Coronary artery (tissue), 2 donors: ENCODE measurements at regions not wholly inside any gene's neighbourhood (a gene's known extent, or its start where the extent isn't known, plus 50 kb on each side); places are given as distances from the start of the nearest gene placed in this dataset.
"Not testable (repeated sequence)": the region's sequence is repeated elsewhere in the genome, so short reads cannot be mapped to it uniquely, and the experiment has no call there.

Experiments used
- DNase-seq: peaks from one replicate; pipeline ENCODE4 v3.0.0-alpha.2; 2017; ENCODE audit warnings: low spot score
- H3K27ac ChIP-seq, 2 donors: fragments of 200-600 bp; sonication (generic); one replicate each; pipeline ENCODE4 v1.5.1; 2016 to 2019
- H3K4me3 ChIP-seq: fragments of 200-600 bp; sonication (generic); 2 replicates; pipeline ENCODE4 v1.5.1; 2016; ENCODE audit warnings: mild to moderate bottlenecking, moderate library complexity
- TF ChIP-seq, protein P1 (sequence below): fragments of 200-600 bp; sonication (generic); IDR thresholded peaks from one replicate; pipeline ENCODE4 v1.5.1; 2019; ENCODE audit warnings: antibody characterized with exemption

DNA sequence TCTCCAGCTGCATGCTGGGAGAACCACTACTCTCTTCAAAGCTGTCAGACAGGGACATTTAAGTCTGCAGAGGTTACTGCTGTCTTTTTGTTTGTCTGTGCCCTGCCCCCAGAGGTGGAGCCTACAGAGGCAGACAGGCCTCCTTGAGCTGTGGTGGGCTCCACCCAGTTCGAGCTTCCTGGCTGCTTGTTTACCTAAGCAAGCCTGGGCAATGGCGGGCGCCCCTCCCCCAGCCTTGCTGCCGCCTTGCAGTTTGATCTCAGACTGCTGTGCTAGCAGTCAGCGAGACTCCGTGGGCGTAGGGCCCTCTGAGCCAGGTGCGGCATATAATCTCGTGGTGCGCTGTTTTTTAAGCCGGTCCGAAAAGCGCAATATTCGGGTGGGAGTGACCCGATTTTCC is 215.0 kb downstream of the STIM2 start:
- not testable (repeated sequence) for H3K4me3 ChIP-seq

DNA sequence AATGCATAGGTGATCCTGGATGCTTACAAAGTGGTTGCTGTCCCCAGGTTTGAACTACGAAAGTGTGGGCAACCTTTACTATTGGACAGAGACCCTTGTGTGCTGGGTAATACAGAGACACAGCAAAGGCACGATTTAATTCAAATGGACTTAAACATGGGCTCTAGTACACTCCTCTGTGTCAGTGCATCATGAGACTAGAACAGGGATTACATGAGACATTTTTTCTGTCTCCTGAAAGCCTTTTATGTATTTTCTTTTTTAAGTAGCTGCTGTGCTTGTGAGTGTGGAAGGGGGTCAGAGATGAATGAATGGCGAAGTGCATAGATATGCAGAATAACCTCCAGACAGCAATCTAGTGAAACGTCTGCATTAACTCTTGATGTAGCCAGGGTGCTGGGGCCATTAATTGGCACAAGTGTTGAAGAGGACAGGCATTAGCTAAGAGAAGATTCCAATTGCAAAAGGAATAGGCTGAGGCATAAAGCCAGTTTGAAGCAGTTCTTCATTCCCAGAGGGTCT is 218.4 kb downstream of the STIM2 start:
- DNase-seq, result no peak
- TF ChIP-seq, protein P1, sequence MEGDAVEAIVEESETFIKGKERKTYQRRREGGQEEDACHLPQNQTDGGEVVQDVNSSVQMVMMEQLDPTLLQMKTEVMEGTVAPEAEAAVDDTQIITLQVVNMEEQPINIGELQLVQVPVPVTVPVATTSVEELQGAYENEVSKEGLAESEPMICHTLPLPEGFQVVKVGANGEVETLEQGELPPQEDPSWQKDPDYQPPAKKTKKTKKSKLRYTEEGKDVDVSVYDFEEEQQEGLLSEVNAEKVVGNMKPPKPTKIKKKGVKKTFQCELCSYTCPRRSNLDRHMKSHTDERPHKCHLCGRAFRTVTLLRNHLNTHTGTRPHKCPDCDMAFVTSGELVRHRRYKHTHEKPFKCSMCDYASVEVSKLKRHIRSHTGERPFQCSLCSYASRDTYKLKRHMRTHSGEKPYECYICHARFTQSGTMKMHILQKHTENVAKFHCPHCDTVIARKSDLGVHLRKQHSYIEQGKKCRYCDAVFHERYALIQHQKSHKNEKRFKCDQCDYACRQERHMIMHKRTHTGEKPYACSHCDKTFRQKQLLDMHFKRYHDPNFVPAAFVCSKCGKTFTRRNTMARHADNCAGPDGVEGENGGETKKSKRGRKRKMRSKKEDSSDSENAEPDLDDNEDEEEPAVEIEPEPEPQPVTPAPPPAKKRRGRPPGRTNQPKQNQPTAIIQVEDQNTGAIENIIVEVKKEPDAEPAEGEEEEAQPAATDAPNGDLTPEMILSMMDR, result no peak
- Histone ChIP-seq H3K4me3 (no peak overlapping the region), H3K27ac (no peak overlapping the region)

More for the DNA sequence above, 215.0 kb downstream of the STIM2 start:
- not testable (repeated sequence) for DNase-seq, H3K27ac ChIP-seq

- DNase-seq, result no peak
- no peak overlapping the region for H3K27ac ChIP-seq
- TF ChIP-seq, protein P1, result no peak
- H3K4me3 ChIP-seq, result no peak overlapping the region
These were observed 221.3 kb downstream of the STIM2 start for GRCh38 chr4:27081675-27082586.

DNA sequence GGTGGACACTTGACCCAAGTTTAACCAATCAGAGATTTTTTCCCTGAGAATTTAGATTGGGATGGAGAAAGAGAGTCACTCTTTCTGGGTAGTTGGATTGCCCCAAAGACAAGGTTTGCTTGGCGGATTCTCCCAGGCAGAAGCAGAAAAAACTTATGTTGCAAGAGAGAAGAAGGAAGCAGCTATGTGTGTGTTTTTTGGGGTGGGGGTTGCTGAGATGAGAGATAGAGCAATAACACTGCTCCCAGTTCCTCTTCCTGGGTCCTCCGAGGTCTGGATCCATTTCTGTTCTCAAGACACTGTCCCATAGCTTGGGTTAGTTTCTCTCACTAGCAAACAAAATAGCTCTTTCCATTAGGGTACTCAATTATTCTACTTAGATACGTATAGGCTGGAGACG is 222.1 kb downstream of the STIM2 start:
- TF ChIP-seq, protein P1, result no peak
- H3K27ac ChIP-seq, result no peak overlapping the region
- no peak overlapping the region for H3K4me3 ChIP-seq
- DNase-seq, result no peak

DNA sequence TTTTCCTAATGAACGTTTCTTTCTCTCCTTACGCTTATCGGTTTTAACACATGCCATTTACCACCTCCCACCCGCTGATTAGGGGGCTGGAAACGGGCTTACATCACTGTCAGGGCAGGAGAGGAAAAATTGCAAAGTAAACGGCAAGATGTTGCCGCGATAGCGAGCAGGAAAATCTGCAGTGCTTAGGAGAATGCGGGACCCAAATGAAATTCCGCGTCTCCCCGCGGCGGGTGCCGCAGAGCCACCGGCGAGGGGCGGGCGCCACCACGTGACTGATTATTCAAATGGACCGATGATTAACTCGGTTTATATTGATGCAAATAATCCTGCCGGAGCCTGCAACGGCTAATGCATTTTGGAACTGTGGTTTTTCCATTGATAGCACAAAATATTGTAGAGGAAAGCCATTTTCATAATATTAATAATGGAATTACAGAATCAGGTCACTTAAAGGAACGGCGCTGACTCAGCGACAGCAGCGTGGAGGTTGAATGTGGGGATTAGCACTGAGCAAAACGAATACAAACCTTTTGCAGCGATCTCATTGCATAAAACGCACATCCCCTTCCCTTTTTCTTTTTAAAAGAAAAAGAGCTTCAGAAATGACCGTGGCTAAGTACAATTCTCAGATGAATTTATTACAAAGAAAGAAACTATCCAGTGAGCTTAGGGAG is 224.2 kb downstream of the STIM2 start:
- TF ChIP-seq, protein P1, result no peak
- H3K4me3 ChIP-seq, result peak overlapping the region; percentile 55
- no peak for DNase-seq
- H3K27ac ChIP-seq, result no peak overlapping the region

GRCh38 chr4:27085396-27085795 is 224.8 kb downstream of the STIM2 start:
- TF ChIP-seq, protein P1, result no peak
- no peak for DNase-seq
- Histone ChIP-seq H3K27ac (no peak overlapping the region), H3K4me3 (no peak overlapping the region)

GRCh38 chr4:27087306-27088045 is 226.8 kb downstream of the STIM2 start:
- no peak for DNase-seq
- Histone ChIP-seq H3K4me3 (no peak overlapping the region), H3K27ac (no peak overlapping the region)
- TF ChIP-seq, protein P1, result no peak
